ENCODE measurements at regions not wholly inside any gene's neighbourhood (a gene's known extent, or its start where the extent isn't known, plus 50 kb on each side); places are given as distances from the start of the nearest gene placed in this dataset.

GRCh38 chr21:21929789-21930188 is 931.6 kb downstream of the NCAM2 start:
- DNase-seq (ENCODE audit: low spot score) (no peak), ATAC-seq (ENCODE audit: low FRiP score) (no peak)
- no peak for TF ChIP-seq CTCF (IDR thresholded peaks at IDR 0.05)

- ATAC-seq (ENCODE audit: low FRiP score) = peak; percentile 86
Observed at GRCh38 chr21:21952566-21952965, 954.4 kb downstream of the NCAM2 start.

GRCh38 chr21:21955204-21955603 is 957.0 kb downstream of the NCAM2 start:
- DNase-seq (ENCODE audit: low spot score) = no peak
- peak; percentile 42 for ATAC-seq (ENCODE audit: low FRiP score)

More at GRCh38 chr21:21952566-21952965, 954.4 kb downstream of the NCAM2 start:
- DNase-seq (ENCODE audit: low spot score) = no peak
- no peak for TF ChIP-seq CTCF (IDR thresholded peaks at IDR 0.05)

GRCh38 chr21:21957490-21957889 is 959.3 kb downstream of the NCAM2 start:
- no peak for TF ChIP-seq CTCF (IDR thresholded peaks at IDR 0.05)
- no peak for ATAC-seq (ENCODE audit: low FRiP score)
- DNase-seq (ENCODE audit: low spot score) = no peak

More at GRCh38 chr21:21955204-21955603, 957.0 kb downstream of the NCAM2 start:
- no peak for TF ChIP-seq CTCF (IDR thresholded peaks at IDR 0.05)

- no peak for TF ChIP-seq CTCF (IDR thresholded peaks at IDR 0.05)
- DNase-seq (ENCODE audit: low spot score) = no peak
- ATAC-seq (ENCODE audit: low FRiP score) = no peak
Observed at GRCh38 chr21:21963911-21964310, 965.7 kb downstream of the NCAM2 start.

GRCh38 chr21:21968810-21969209 is 970.6 kb downstream of the NCAM2 start:
- DNase-seq (ENCODE audit: low spot score) = no peak
- TF ChIP-seq CTCF (IDR thresholded peaks at IDR 0.05) = no peak
- no peak for ATAC-seq (ENCODE audit: low FRiP score)

GRCh38 chr21:21969211-21969610 is 971.0 kb downstream of the NCAM2 start:
- ATAC-seq (ENCODE audit: low FRiP score) (no peak), DNase-seq (ENCODE audit: low spot score) (no peak)
- no peak for TF ChIP-seq CTCF (IDR thresholded peaks at IDR 0.05)
